Astrocyte (in vitro differentiated cells and primary cell): ENCODE measurements at regions not wholly inside any gene's neighbourhood (a gene's known extent, or its start where the extent isn't known, plus 50 kb on each side); places are given as distances from the start of the nearest gene placed in this dataset.

Experiments
- CTCF ChIP-seq: IDR thresholded peaks from 2 replicates; pipeline ENCODE4 v1.5.1; 2011; ENCODE audit warnings: low read depth, mild to moderate bottlenecking, inconsistent platforms, low read length, moderate library complexity; ENCODE audit not compliant: insufficient read depth
- EZH2 ChIP-seq: IDR thresholded peaks from 2 replicates; pipeline ENCODE4 v1.6.1; 2012; ENCODE audit warnings: mild to moderate bottlenecking, low read length, inconsistent platforms; ENCODE audit not compliant: insufficient read depth

- TF ChIP-seq CTCF (no peak), EZH2 (no peak)
These were observed 474.3 kb downstream of the ARHGEF28 start for GRCh38 chr5:74100268-74100665.
